K562 (cell line): ENCODE measurements at regions not wholly inside any gene's neighbourhood (a gene's known extent, or its start where the extent isn't known, plus 50 kb on each side); places are given as distances from the start of the nearest gene placed in this dataset.

Experiments used
- ATAC-seq: fragments of 200-7000 bp; cut with Tn5 transposase; 3 replicates; pipeline ENCODE4 v1.9.1; 2020; ENCODE audit warnings: moderate library complexity
- BruUV-seq: library from RNA; stranded (reverse); fragments of 400-500 nt; replicated peaks from 2 replicates; lab custom pipeline; 2021; lab: Mats Ljungman, UMichigan
- CTCF ChIA-PET: fragments of 300-600 bp; formaldehyde crosslinking; extraction: SDS; loops from one replicate; lab custom pipeline; 2021; ENCODE audit warnings: low intra/inter-chr PET ratio; lab: Yijun Ruan, JAX
- POLR2A ChIA-PET: fragments of 300-600, 350-650 bp; sonication (Branson Sonifier 250); formaldehyde crosslinking; extraction: SDS; loops from one replicate; lab custom pipeline; 2021; ENCODE audit warnings: antibody characterized with exemption, inconsistent platforms; lab: Yijun Ruan, JAX
- DNase-seq, 4 experiments: peaks; one replicate each; pipeline versions ENCODE4 v3.0.0 to v3.0.0-alpha.2; 2011 to 2018; ENCODE audit warnings: low spot score in 3 of 4, mixed read lengths in 3 of 4; ENCODE audit errors: extremely low read depth in 1 of 4
- FAIRE-seq: peaks from 2 replicates; lab custom pipeline; 2011; peaks lifted over from hg19 to GRCh38; lab: Jason Lieb, UNC
- H2AFZ ChIP-seq: 2 replicates; pipeline ENCODE4 v1.6.0; 2011; ENCODE audit warnings: low read depth, low read length, control low read depth, inconsistent platforms
- H3K27ac ChIP-seq: fragments of 200-600 bp; 3 replicates; pipeline ENCODE4 v1.8.0; 2011; ENCODE audit warnings: low read depth, mild to moderate bottlenecking, control low read depth, inconsistent platforms, low read length, moderate library complexity, mixed read lengths; ENCODE audit errors: extremely low read depth
- H3K27me3 ChIP-seq, 2 experiments: fragments of 300-600 bp in 1 of 2; 2 replicates in 1 of 2; 3 replicates in 1 of 2; pipeline versions ENCODE4 v1.6.0 to v1.8.0; 2011; ENCODE audit warnings: inconsistent platforms in 2 of 2, low read length in 2 of 2, mild to moderate bottlenecking in 1 of 2, mixed read lengths in 1 of 2, moderate library complexity in 1 of 2; ENCODE audit not compliant: control insufficient read depth in 2 of 2, insufficient read depth in 2 of 2
- H3K36me3 ChIP-seq: fragments of 300-600 bp; 3 replicates; pipeline ENCODE4 v1.8.0; 2011; ENCODE audit warnings: mild to moderate bottlenecking, low read length, inconsistent platforms; ENCODE audit not compliant: control insufficient read depth, insufficient read depth
- H3K4me1 ChIP-seq, 2 experiments: fragments of 200-600 bp in 1 of 2; replicated peaks in 1 of 2; 2 replicates in 1 of 2; 3 replicates in 1 of 2; pipeline versions ENCODE4 v1.5.1 to v1.8.0; 2011; ENCODE audit warnings: inconsistent platforms in 2 of 2, low read length in 2 of 2, mild to moderate bottlenecking in 1 of 2, mixed read lengths in 1 of 2, moderate library complexity in 1 of 2; ENCODE audit not compliant: control insufficient read depth in 2 of 2, insufficient read depth in 2 of 2
- H3K4me2 ChIP-seq: 2 replicates; pipeline ENCODE4 v1.6.1; 2011; ENCODE audit warnings: low read length, control low read depth, inconsistent platforms, mixed read lengths; ENCODE audit not compliant: insufficient read depth
- H3K4me3 ChIP-seq: fragments of 200-600 bp; sonication (generic), shearing (Covaris generic); 2 replicates; pipeline ENCODE4 v1.5.1; 2016; ENCODE audit warnings: control low read depth, inconsistent platforms
- H3K79me2 ChIP-seq: fragments of 200-600 bp; 3 replicates; pipeline ENCODE4 v1.8.0; 2011; ENCODE audit warnings: low read length, inconsistent platforms; ENCODE audit not compliant: control insufficient read depth, insufficient read depth
- H3K9ac ChIP-seq, 2 experiments: 2 replicates each; pipeline versions ENCODE4 v1.6.0 to v1.6.1; 2011; ENCODE audit warnings: low read depth in 2 of 2, low read length in 2 of 2, control low read depth in 1 of 2, inconsistent platforms in 1 of 2, mild to moderate bottlenecking in 1 of 2, mixed read lengths in 1 of 2; ENCODE audit not compliant: insufficient read depth in 1 of 2
- H3K9me1 ChIP-seq: one replicate; pipeline ENCODE4 v1.6.0; 2011; ENCODE audit warnings: inconsistent platforms, mild to moderate bottlenecking, low read length, moderate library complexity; ENCODE audit not compliant: control insufficient read depth, insufficient read depth
- H3K9me3 ChIP-seq: replicated peaks from 2 replicates; pipeline ENCODE4 v1.5.1; 2011; ENCODE audit warnings: low read depth, low read length, inconsistent platforms; ENCODE audit not compliant: control insufficient read depth, insufficient read depth
- H4K20me1 ChIP-seq: replicated peaks from 2 replicates; pipeline ENCODE4 v1.6.1; 2011; ENCODE audit warnings: low read length, inconsistent platforms, mixed read lengths; ENCODE audit not compliant: control insufficient read depth, insufficient read depth
- CEBPZ ChIP-seq: fragments of 150-350 bp; IDR thresholded peaks from 2 replicates; pipeline ENCODE4 v1.6.1; 2014; ENCODE audit warnings: low read depth, mild to moderate bottlenecking, low read length, borderline replicate concordance
- DLX4 ChIP-seq: fragments of 250-450 bp; sonication (Bioruptor Pico); IDR thresholded peaks from 2 replicates; pipeline ENCODE4 v1.6.1; 2021; ENCODE audit warnings: mild to moderate bottlenecking
- POLR2A ChIP-seq: fragments of 450-650 bp; conservative IDR thresholded peaks from 2 replicates; pipeline ENCODE4 v1.6.1; 2016
- RBM34 ChIP-seq: fragments of 200-400 bp; formaldehyde crosslinking; IDR thresholded peaks from 2 replicates; pipeline ENCODE4 v1.6.1; 2018; ENCODE audit warnings: low read length, borderline replicate concordance; ENCODE audit not compliant: insufficient read depth
- TBL1XR1 ChIP-seq, 2 experiments: IDR thresholded peaks; 2 replicates each; pipeline ENCODE4 v1.6.1; 2012; ENCODE audit warnings: improper control_type of control experiment in 2 of 2, low read length in 2 of 2, mild to moderate bottlenecking in 1 of 2
- TFAM ChIP-seq: fragments of 250-450 bp; sonication (Bioruptor Pico); conservative IDR thresholded peaks from 2 replicates; pipeline ENCODE4 v1.5.0; 2021; ENCODE audit warnings: mild to moderate bottlenecking, moderate library complexity
- ZEB2 ChIP-seq: fragments of 450-650 bp; IDR thresholded peaks from 2 replicates; pipeline ENCODE4 v1.6.1; 2016
- WGBS: fragments of 100-300 bp; shearing (Covaris generic); methylation state at CpG from one replicate; pipeline ENCODE4 v1.1.6; 2016; ENCODE audit warnings: low coverage, mixed read lengths; ENCODE audit not compliant: insufficient coverage; ENCODE audit errors: missing lambda C conversion rate; 5-methylcytosine and 5-hydroxymethylcytosine counted together
- in situ Hi-C: fragments of 300-500 bp; cut with MboI; formaldehyde crosslinking; loops from 4 replicates; pipeline ENCODE4 v1.15.0; 2018; ENCODE audit warnings: inconsistent platforms, mixed read lengths
- intact Hi-C: fragments of 100-400 bp; cut with micrococcal nuclease; formaldehyde crosslinking; loops from 2 replicates; pipeline ENCODE4 v1.14.2; 2022

- no peak for ATAC-seq
- Histone ChIP-seq H3K79me2 (no peaks in the 10 kb centered on the region), H3K4me3 (no peak overlapping the region), H3K9me1 (no peaks in the 10 kb centered on the region), H3K4me1 (no peaks in the 10 kb centered on the region), H3K27me3 (no peaks in the 10 kb centered on the region), H3K36me3 (no peaks in the 10 kb centered on the region), H3K9me3 (no peaks in the 10 kb centered on the region), H3K9ac (no peak overlapping the region)
- FAIRE-seq, result no peak
- 0% methylated on average over 3 of the region's 3 CpGs for WGBS
- DNase-seq, result no peak
- intact Hi-C loops, result no loop called here
- CTCF ChIA-PET, result no interaction called here
- POLR2A ChIA-PET, result no interaction called here
- TF ChIP-seq CEBPZ (no peak), TFAM (CRISPR knock-in tag) (no peak), TBL1XR1 (IDR thresholded peaks at IDR 0.05; ENCODE audit: low read length in 2 of 2) (no peak), DLX4 (no peak), ZEB2 (no peak), POLR2A (no peak), RBM34 (no peak)
- TF ChIP-seq, all 486 proteins: peak for 0
- Histone ChIP-seq H2AFZ (no peak overlapping the region), H4K20me1 (no peaks in the 10 kb centered on the region), H3K4me2 (no peak overlapping the region), H3K27ac (no peak overlapping the region)
- BruUV-seq, result no TSS peak
- in situ Hi-C loops, result no loop called here
Measured at GRCh38 chrX:26958261-26958660, 504.9 kb downstream of the PPP4R3C start.
